ENCODE measurements at regions not wholly inside any gene's neighbourhood (a gene's known extent, or its start where the extent isn't known, plus 50 kb on each side); places are given as distances from the start of the nearest gene placed in this dataset.
A peak's percentile ranks its signal among the peaks of the same experiment; 100 is the strongest.

DNA sequence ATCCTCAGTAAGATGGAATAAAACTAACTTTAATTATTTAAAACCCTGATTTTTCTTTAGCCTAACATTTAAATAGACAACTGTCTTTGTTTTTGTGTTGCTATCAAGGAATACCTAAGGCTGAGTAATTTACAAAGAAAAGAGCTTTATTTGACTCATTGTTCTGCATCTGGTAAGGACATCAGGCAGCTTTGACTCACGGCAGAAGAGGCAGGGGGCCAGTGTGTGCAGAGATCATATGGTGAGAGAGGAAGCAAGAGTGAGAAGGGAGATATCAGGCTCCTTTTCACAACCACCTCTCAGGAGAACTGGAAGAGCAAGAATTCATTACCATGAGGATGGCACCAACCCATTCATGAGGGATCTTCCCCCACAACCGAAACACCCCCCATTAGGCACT is 64.6 kb upstream of the TFPI start:
- H3K56ac ChIP-seq (replicated peaks; ENCODE audit: insufficient read length, low read depth, low read length) = no peak overlapping the region
- FAIRE-seq (no peak), DNase-seq (ENCODE audit: low read depth in 1 of 2, low spot score in 2 of 2) (no peak)
- no peak overlapping the region for H2BK15ac ChIP-seq (ENCODE audit: low read length)
- H2AFZ ChIP-seq (ENCODE audit: low read length) = no peak overlapping the region
- H4K8ac ChIP-seq (ENCODE audit: extremely low read depth, insufficient read depth, low read length) = no peak overlapping the region
- no peak overlapping the region for H2BK20ac ChIP-seq (ENCODE audit: low read length)
- H3K27ac ChIP-seq (ENCODE audit: low read depth, low read length) = no peak overlapping the region
- CTCF ChIA-PET (ENCODE audit: partially characterized antibody) = interaction anchor here (0.7 to 1.6 kb wide), 6 partner anchors 9 to 1289 kb away, joined by 3 to 4 read pairs (median 3); no protein-coding TSS in a partner anchor
- no peaks in the 10 kb centered on the region for H4K20me1 ChIP-seq (replicated peaks in 1 of 2; ENCODE audit: control insufficient read depth in 1 of 2, insufficient read depth in 2 of 2, low read length in 2 of 2)
- no peak overlapping the region for H3K9ac ChIP-seq (replicated peaks in 1 of 4; ENCODE audit: extremely low read depth in 1 of 4, low read depth in 3 of 4, low read length in 3 of 4)
- no peak overlapping the region for H2AK5ac ChIP-seq (ENCODE audit: low read depth, low read length)
- no peak overlapping the region for H3K4me3 ChIP-seq (ENCODE audit: extremely low read depth in 1 of 4, insufficient read depth in 2 of 4, low read depth in 3 of 4, low read length in 4 of 4)
- H3K23ac ChIP-seq (ENCODE audit: insufficient read length) = no peak overlapping the region
- H2BK12ac ChIP-seq (ENCODE audit: low read depth, low read length) = no peak overlapping the region
- H4K5ac ChIP-seq (ENCODE audit: insufficient read length, low read depth, low read length) = no peak overlapping the region
- H3K4me1 ChIP-seq (replicated peaks in 1 of 4; ENCODE audit: control insufficient read depth in 3 of 4, insufficient read depth in 4 of 4, low read length in 3 of 4) = peaks cover 0 to 8% (median 5%) of the 10 kb centered on the region in 4 experiments; a peak in 3 of 7 replicates
- H3K18ac ChIP-seq (ENCODE audit: extremely low read depth, low read length) = no peak overlapping the region
- H3K79me1 ChIP-seq (ENCODE audit: low read depth, low read length) = no peaks in the 10 kb centered on the region
- no peak overlapping the region for H3K4ac ChIP-seq (replicated peaks; ENCODE audit: insufficient read length, low read depth, low read length)
- no peak overlapping the region for H2BK120ac ChIP-seq (replicated peaks; ENCODE audit: low read depth, low read length)
- no peak overlapping the region for H4K91ac ChIP-seq (replicated peaks; ENCODE audit: insufficient read length, low read length)
- no peak for TF ChIP-seq SP1 (IDR thresholded peaks at IDR 0.05; ENCODE audit: low read depth, low read length)
- no peak for TF ChIP-seq KDM5A (IDR thresholded peaks at IDR 0.05; ENCODE audit: low read length)
- TF ChIP-seq CTBP2 (IDR thresholded peaks at IDR 0.05; ENCODE audit: borderline replicate concordance, insufficient read depth, insufficient read length, low read length) = no peak
- no peaks in the 10 kb centered on the region for H3K79me2 ChIP-seq (ENCODE audit: control insufficient read depth in 1 of 2, insufficient read depth in 2 of 2, low read length in 2 of 2)
- POLR2A ChIA-PET (ENCODE audit: partially characterized antibody) = interaction anchor here (0.7 kb wide), 1 partner anchor 16 kb away, joined by 3 read pairs; no protein-coding TSS in a partner anchor
- H3K4me2 ChIP-seq (ENCODE audit: insufficient read depth in 1 of 2, low read depth in 2 of 2, low read length in 2 of 2) = peak overlapping the region; percentile 18 to 22; a peak in 1 of 4 replicates
- H3K14ac ChIP-seq (ENCODE audit: insufficient read length) = no peak overlapping the region
- no peaks in the 10 kb centered on the region for H3K27me3 ChIP-seq (replicated peaks in 1 of 4; ENCODE audit: control insufficient read depth in 3 of 4, extremely low read depth in 1 of 4, insufficient read depth in 3 of 4, low read length in 3 of 4)
- 53% methylated on average over 2 of the region's 2 CpGs; no CpG with 5 or more reads in 1 of the 2 experiments for WGBS, 2 experiments (ENCODE audit: extremely low coverage in 1 of 2, insufficient coverage in 1 of 2, insufficient read length in 1 of 2, insufficient replicate concordance in 2 of 2, low coverage in 1 of 2, low lambda C conversion rate in 2 of 2, missing lambda C conversion rate in 1 of 2)
- H2BK5ac ChIP-seq (ENCODE audit: low read depth, low read length) = no peak overlapping the region
- no peaks in the 10 kb centered on the region for H3K36me3 ChIP-seq (ENCODE audit: control insufficient read depth in 2 of 4, insufficient read depth in 4 of 4, low read length in 3 of 4)
- no peaks in the 10 kb centered on the region for H3K23me2 ChIP-seq (ENCODE audit: low read depth, low read length)
- no peaks in the 10 kb centered on the region for H3K9me3 ChIP-seq (ENCODE audit: insufficient read depth in 2 of 2, low read depth in 1 of 2, low read length in 1 of 2)

Measured in H1 (cell line).